Ovary (tissue), 7 donors: ENCODE measurements at regions not wholly inside any gene's neighbourhood (a gene's known extent, or its start where the extent isn't known, plus 50 kb on each side); places are given as distances from the start of the nearest gene placed in this dataset.

ENCODE experiments used
- DNase-seq, 5 donors: peaks; one replicate each; pipeline ENCODE4 v3.0.0-alpha.2; 2019 to 2020
- H3K27ac ChIP-seq, 2 donors: fragments of 200-600 bp; one replicate each; pipeline versions ENCODE4 v1.5.1 to v1.8.0; 2019 to 2022
- H3K27me3 ChIP-seq: fragments of 200-600 bp; one replicate; pipeline ENCODE4 v1.8.0; 2022
- H3K36me3 ChIP-seq: fragments of 200-600 bp; sonication (generic); one replicate; pipeline ENCODE4 v1.5.1; 2019
- H3K4me1 ChIP-seq: one replicate; pipeline ENCODE4 v1.8.1; 2013; ENCODE audit warnings: mild to moderate bottlenecking, moderate library complexity; ENCODE audit not compliant: insufficient read depth
- H3K4me3 ChIP-seq: fragments of 200-600 bp; sonication (generic); one replicate; pipeline ENCODE4 v1.5.1; 2017
- H3K9me3 ChIP-seq, 2 donors: fragments of 200-600 bp in 1 of 2; sonication (generic) in 1 of 2; one replicate each; pipeline versions ENCODE4 v1.5.1 to v1.8.1; 2013 to 2019; ENCODE audit warnings: mild to moderate bottlenecking in 1 of 2, moderate library complexity in 1 of 2
- CTCF ChIP-seq, 3 donors: fragments of 450-650 bp in 2 of 3; fragments of 200-600 bp in 1 of 3; IDR thresholded peaks; one replicate each; pipeline versions ENCODE4 v1.5.1 to v1.8.0; 2016 to 2022; ENCODE audit warnings: antibody characterized with exemption in 3 of 3, mild to moderate bottlenecking in 1 of 3
- EP300 ChIP-seq: sonication (generic); formaldehyde crosslinking; IDR thresholded peaks from one replicate; pipeline ENCODE4 v1.6.1; 2017; ENCODE audit warnings: antibody characterized with exemption
- POLR2A ChIP-seq: fragments of 450-650 bp; IDR thresholded peaks from one replicate; pipeline ENCODE4 v1.6.1; 2017; ENCODE audit warnings: antibody characterized with exemption, mild to moderate bottlenecking, moderate library complexity
- WGBS, 3 donors: extraction: QIAGEN DNeasy Blood & Tissue Kit in 1 of 3; methylation state at CpG; one replicate each; pipeline versions ENCODE4 v1.1.5 to v1.1.7; 2013 to 2017; 5-methylcytosine and 5-hydroxymethylcytosine counted together
- intact Hi-C, 4 donors: fragments of 100-400 bp; cut with DNase I; formaldehyde crosslinking; loops; one replicate each; pipeline versions ENCODE4 v1.11.0 to v1.15.1; 2022 to 2023
- donor health status: DM: no; HTN: no; CAD: no; lungs with moderate emphysema.
- donor health status: DM: no; HTN: no; CAD: no.
- donor health status: Bipolar disorder and iron deficiency.
- donor health status: DM: no; HTN: no; CAD: no.
- donor health status: DM: yes; HTN: yes; CAD: no.

- no peaks in the 10 kb centered on the region for H3K27me3 ChIP-seq
- no peaks in the 10 kb centered on the region for H3K4me1 ChIP-seq
- no peak overlapping the region for H3K27ac ChIP-seq
- TF ChIP-seq EP300 (no peak), CTCF (IDR thresholded peaks at IDR 0.05) (no peak)
- DNase-seq: no peak
- intact Hi-C loops: no loop called here
- H3K9me3 ChIP-seq: no peaks in the 10 kb centered on the region
- WGBS, 3 donors: 52 to 59% (median 58%) methylated on average over 2 of the region's 2 CpGs
- no peak overlapping the region for H3K4me3 ChIP-seq
- no peaks in the 10 kb centered on the region for H3K36me3 ChIP-seq
Observed at GRCh38 chr12:87066326-87066725, 810.1 kb upstream of the MGAT4C start.

GRCh38 chr12:87059231-87059630, 803.0 kb upstream of the MGAT4C start:
- H3K27me3 ChIP-seq: no peaks in the 10 kb centered on the region
- intact Hi-C loops: no loop called here
- H3K9me3 ChIP-seq: no peaks in the 10 kb centered on the region
- no peaks in the 10 kb centered on the region for H3K4me1 ChIP-seq
- H3K4me3 ChIP-seq: no peak overlapping the region
- H3K36me3 ChIP-seq: no peaks in the 10 kb centered on the region
- DNase-seq: no peak
- TF ChIP-seq EP300 (no peak), POLR2A (no peak), CTCF (IDR thresholded peaks at IDR 0.05) (no peak)
- 64 to 67% (median 64%) methylated on average over 1 of the region's 1 CpG for WGBS, 3 donors
- H3K27ac ChIP-seq: no peak overlapping the region

GRCh38 chr12:87054226-87054625, 798.0 kb upstream of the MGAT4C start:
- H3K4me1 ChIP-seq: no peaks in the 10 kb centered on the region
- no peak for DNase-seq
- intact Hi-C loops: no loop called here
- H3K4me3 ChIP-seq: no peak overlapping the region
- H3K27me3 ChIP-seq: no peaks in the 10 kb centered on the region
- H3K27ac ChIP-seq: no peak overlapping the region
- H3K36me3 ChIP-seq: no peaks in the 10 kb centered on the region
- TF ChIP-seq EP300: no peak
- TF ChIP-seq CTCF (IDR thresholded peaks at IDR 0.05): no peak
- TF ChIP-seq POLR2A: no peak
- no peaks in the 10 kb centered on the region for H3K9me3 ChIP-seq

- Histone ChIP-seq H3K27me3 (no peaks in the 10 kb centered on the region), H3K4me3 (no peak overlapping the region), H3K27ac (no peak overlapping the region), H3K9me3 (no peaks in the 10 kb centered on the region), H3K4me1 (no peaks in the 10 kb centered on the region), H3K36me3 (no peaks in the 10 kb centered on the region)
- intact Hi-C loops: no loop called here
- DNase-seq: no peak
- TF ChIP-seq EP300 (no peak), POLR2A (no peak), CTCF (IDR thresholded peaks at IDR 0.05) (no peak)
- WGBS, 3 donors: 12 to 16% (median 15%) methylated on average over 1 of the region's 1 CpG
Observed at GRCh38 chr12:87051621-87052020, 795.4 kb upstream of the MGAT4C start.

GRCh38 chr12:87047691-87048090, 791.5 kb upstream of the MGAT4C start:
- Histone ChIP-seq H3K27me3 (no peaks in the 10 kb centered on the region), H3K4me3 (no peak overlapping the region), H3K4me1 (no peaks in the 10 kb centered on the region), H3K27ac (no peak overlapping the region), H3K36me3 (no peaks in the 10 kb centered on the region), H3K9me3 (no peaks in the 10 kb centered on the region)
- 96 to 97% (median 96%) methylated on average over 3 of the region's 3 CpGs for WGBS, 3 donors
- no peak for TF ChIP-seq EP300
- no peak for TF ChIP-seq CTCF (IDR thresholded peaks at IDR 0.05)
- no peak for TF ChIP-seq POLR2A
- no peak for DNase-seq
- intact Hi-C loops: no loop called here
